Skeletal muscle satellite cell (primary cell): ENCODE measurements at regions not wholly inside any gene's neighbourhood (a gene's known extent, or its start where the extent isn't known, plus 50 kb on each side); places are given as distances from the start of the nearest gene placed in this dataset.

ENCODE experiments used
- H3K27me3 ChIP-seq: 2 replicates; pipeline ENCODE4 v1.7.0; 2013; ENCODE audit warnings: low read length; ENCODE audit not compliant: control insufficient read depth, insufficient read depth
- H3K36me3 ChIP-seq: 2 replicates; pipeline ENCODE4 v1.7.0; 2013; ENCODE audit warnings: mild to moderate bottlenecking, control low read depth, low read length; ENCODE audit not compliant: insufficient read depth
- H3K4me1 ChIP-seq: 2 replicates; pipeline ENCODE4 v1.7.0; 2013; ENCODE audit warnings: low read length; ENCODE audit not compliant: control insufficient read depth, insufficient read depth
- H3K4me2 ChIP-seq: 2 replicates; pipeline ENCODE4 v1.7.0; 2013; ENCODE audit warnings: mild to moderate bottlenecking, low read length
- H3K4me3 ChIP-seq: 2 replicates; pipeline ENCODE4 v1.7.0; 2013; ENCODE audit warnings: low read length
- H3K9ac ChIP-seq: 2 replicates; pipeline ENCODE4 v1.7.0; 2013; ENCODE audit warnings: mild to moderate bottlenecking, low read depth, low read length, moderate library complexity
- H3K9me3 ChIP-seq: replicated peaks from 2 replicates; pipeline ENCODE4 v1.7.0; 2013; ENCODE audit warnings: mild to moderate bottlenecking, control low read depth, low read length

- H3K4me1 ChIP-seq = no peaks in the 10 kb centered on the region
- H3K4me3 ChIP-seq = no peak overlapping the region
- H3K9me3 ChIP-seq = no peaks in the 10 kb centered on the region
- no peak overlapping the region for H3K9ac ChIP-seq
- H3K4me2 ChIP-seq = no peak overlapping the region
- no peaks in the 10 kb centered on the region for H3K36me3 ChIP-seq
- H3K27me3 ChIP-seq = peaks cover 33% of the 10 kb centered on the region
These were observed 141.3 kb upstream of the NFIB start for GRCh38 chr9:14455243-14455642.

- H3K9ac ChIP-seq = no peak overlapping the region
- no peak overlapping the region for H3K4me3 ChIP-seq
- H3K4me1 ChIP-seq = no peaks in the 10 kb centered on the region
- H3K27me3 ChIP-seq = peaks cover 39% of the 10 kb centered on the region
- no peaks in the 10 kb centered on the region for H3K9me3 ChIP-seq
- no peak overlapping the region for H3K4me2 ChIP-seq
- no peaks in the 10 kb centered on the region for H3K36me3 ChIP-seq
These were observed 139.3 kb upstream of the NFIB start for GRCh38 chr9:14453286-14453685.

GRCh38 chr9:14452539-14452938 lies 138.6 kb upstream of the NFIB start:
- H3K27me3 ChIP-seq = peaks cover 40% of the 10 kb centered on the region

GRCh38 chr9:14451949-14452348 lies 138.0 kb upstream of the NFIB start:
- Histone ChIP-seq H3K27me3 (peaks cover 40% of the 10 kb centered on the region), H3K9ac (no peak overlapping the region), H3K4me3 (no peak overlapping the region), H3K36me3 (no peaks in the 10 kb centered on the region), H3K9me3 (no peaks in the 10 kb centered on the region), H3K4me1 (no peaks in the 10 kb centered on the region), H3K4me2 (no peak overlapping the region)

More at GRCh38 chr9:14452539-14452938, 138.6 kb upstream of the NFIB start:
- Histone ChIP-seq H3K36me3 (no peaks in the 10 kb centered on the region), H3K9me3 (no peaks in the 10 kb centered on the region), H3K4me3 (no peak overlapping the region), H3K4me2 (no peak overlapping the region), H3K9ac (no peak overlapping the region), H3K4me1 (no peaks in the 10 kb centered on the region)

- no peak overlapping the region for H3K4me3 ChIP-seq
- no peaks in the 10 kb centered on the region for H3K9me3 ChIP-seq
- H3K4me1 ChIP-seq = no peaks in the 10 kb centered on the region
- no peak overlapping the region for H3K4me2 ChIP-seq
- H3K9ac ChIP-seq = no peak overlapping the region
- H3K36me3 ChIP-seq = no peaks in the 10 kb centered on the region
- peaks cover 28% of the 10 kb centered on the region for H3K27me3 ChIP-seq
These were observed 133.2 kb upstream of the NFIB start for GRCh38 chr9:14447103-14447502.

- no peaks in the 10 kb centered on the region for H3K4me1 ChIP-seq
- no peak overlapping the region for H3K4me2 ChIP-seq
- H3K9ac ChIP-seq = no peak overlapping the region
- no peaks in the 10 kb centered on the region for H3K9me3 ChIP-seq
- H3K36me3 ChIP-seq = no peaks in the 10 kb centered on the region
- H3K27me3 ChIP-seq = peaks cover 19% of the 10 kb centered on the region
- H3K4me3 ChIP-seq = no peak overlapping the region
These were observed 132.0 kb upstream of the NFIB start for GRCh38 chr9:14445946-14446345.

- H3K4me1 ChIP-seq = no peaks in the 10 kb centered on the region
- H3K36me3 ChIP-seq = no peaks in the 10 kb centered on the region
- H3K9me3 ChIP-seq = no peaks in the 10 kb centered on the region
- no peak overlapping the region for H3K4me3 ChIP-seq
- no peak overlapping the region for H3K4me2 ChIP-seq
- H3K9ac ChIP-seq = no peak overlapping the region
- H3K27me3 ChIP-seq = peaks cover 31% of the 10 kb centered on the region
These were observed 129.0 kb upstream of the NFIB start for GRCh38 chr9:14442956-14443355.

- Histone ChIP-seq H3K4me3 (no peak overlapping the region), H3K36me3 (no peaks in the 10 kb centered on the region), H3K27me3 (peaks cover 39% of the 10 kb centered on the region), H3K4me1 (no peaks in the 10 kb centered on the region), H3K4me2 (no peak overlapping the region), H3K9ac (no peak overlapping the region), H3K9me3 (no peaks in the 10 kb centered on the region)
These were observed 128.2 kb upstream of the NFIB start for GRCh38 chr9:14441976-14442651.

- Histone ChIP-seq H3K9me3 (no peaks in the 10 kb centered on the region), H3K4me1 (no peaks in the 10 kb centered on the region), H3K4me3 (no peak overlapping the region), H3K36me3 (no peaks in the 10 kb centered on the region), H3K9ac (no peak overlapping the region), H3K4me2 (no peak overlapping the region), H3K27me3 (peaks cover 49% of the 10 kb centered on the region)
These were observed 127.2 kb upstream of the NFIB start for GRCh38 chr9:14441115-14441514.

GRCh38 chr9:14440062-14440461 lies 126.1 kb upstream of the NFIB start:
- no peak overlapping the region for H3K4me3 ChIP-seq
- no peaks in the 10 kb centered on the region for H3K4me1 ChIP-seq
- no peaks in the 10 kb centered on the region for H3K9me3 ChIP-seq
- H3K27me3 ChIP-seq = peaks cover 60% of the 10 kb centered on the region
- H3K4me2 ChIP-seq = no peak overlapping the region
- H3K36me3 ChIP-seq = no peaks in the 10 kb centered on the region
- no peak overlapping the region for H3K9ac ChIP-seq

GRCh38 chr9:14439555-14439954 lies 125.6 kb upstream of the NFIB start:
- Histone ChIP-seq H3K9me3 (no peaks in the 10 kb centered on the region), H3K9ac (no peak overlapping the region), H3K4me3 (no peak overlapping the region), H3K27me3 (peaks cover 65% of the 10 kb centered on the region), H3K36me3 (no peaks in the 10 kb centered on the region), H3K4me1 (no peaks in the 10 kb centered on the region), H3K4me2 (no peak overlapping the region)

- Histone ChIP-seq H3K9me3 (no peaks in the 10 kb centered on the region), H3K36me3 (no peaks in the 10 kb centered on the region), H3K9ac (no peak overlapping the region), H3K4me1 (no peaks in the 10 kb centered on the region), H3K4me3 (no peak overlapping the region), H3K27me3 (peaks cover 61% of the 10 kb centered on the region), H3K4me2 (no peak overlapping the region)
These were observed 124.5 kb upstream of the NFIB start for GRCh38 chr9:14438232-14439021.
